SU-DHL-6 (cell line): ENCODE measurements at regions not wholly inside any gene's neighbourhood (a gene's known extent, or its start where the extent isn't known, plus 50 kb on each side); places are given as distances from the start of the nearest gene placed in this dataset.

ENCODE experiments used
- H2AFZ ChIP-seq: fragments of 200-600 bp; sonication (generic); 2 replicates; pipeline ENCODE4 v1.6.1; 2014; ENCODE audit warnings: low read depth, mild to moderate bottlenecking, moderate library complexity, mixed read lengths, antibody characterized with exemption, low read length; ENCODE audit not compliant: severe bottlenecking
- H3F3A ChIP-seq: fragments of 200-600 bp; shearing (Covaris generic); 2 replicates; pipeline ENCODE4 v1.6.0; 2016; ENCODE audit warnings: antibody characterized with exemption, mild to moderate bottlenecking; ENCODE audit not compliant: insufficient read depth
- H3K27ac ChIP-seq: fragments of 200-600 bp; sonication (generic); 2 replicates; pipeline ENCODE4 v1.5.1; 2016; ENCODE audit warnings: low read depth, mild to moderate bottlenecking, low read length, moderate library complexity, mixed read lengths
- H3K27me3 ChIP-seq: fragments of 200-600 bp; sonication (generic), shearing (Covaris generic); 2 replicates; pipeline ENCODE4 v1.6.0; 2014; ENCODE audit warnings: mild to moderate bottlenecking, low read length
- H3K36me3 ChIP-seq: fragments of 200-600 bp; sonication (generic); 2 replicates; pipeline ENCODE4 v1.6.1; 2014; ENCODE audit warnings: mild to moderate bottlenecking, low read length, mixed read lengths
- H3K4me2 ChIP-seq: fragments of 300-600, 200-600 bp; shearing (Covaris generic), sonication (generic); 2 replicates; pipeline ENCODE4 v1.6.0; 2014; ENCODE audit warnings: low read length, low read depth, mild to moderate bottlenecking; ENCODE audit not compliant: poor library complexity, severe bottlenecking
- H3K4me3 ChIP-seq: fragments of 200-600 bp; sonication (generic); 2 replicates; pipeline ENCODE4 v1.5.1; 2014; ENCODE audit warnings: antibody characterized with exemption, low read length, mild to moderate bottlenecking, mixed read lengths; ENCODE audit not compliant: insufficient read depth, poor library complexity, severe bottlenecking
- H3K79me2 ChIP-seq: fragments of 200-600 bp; sonication (generic); 2 replicates; pipeline ENCODE4 v1.6.1; 2014; ENCODE audit warnings: mild to moderate bottlenecking, low read length, moderate library complexity; ENCODE audit not compliant: insufficient read depth
- H3K9ac ChIP-seq: fragments of 200-600 bp; sonication (generic); 2 replicates; pipeline ENCODE4 v1.7.0; 2014; ENCODE audit warnings: mild to moderate bottlenecking, low read length
- H3K9me2 ChIP-seq: fragments of 200-600 bp; sonication (generic); replicated peaks from 2 replicates; pipeline ENCODE4 v1.6.1; 2014; ENCODE audit warnings: low read length; ENCODE audit not compliant: insufficient read depth
- H3K9me3 ChIP-seq: fragments of 200-600 bp; sonication (generic); 2 replicates; pipeline ENCODE4 v1.6.1; 2014; ENCODE audit warnings: low read length, mixed read lengths; ENCODE audit not compliant: insufficient read depth
- H4K20me1 ChIP-seq: fragments of 200-600 bp; sonication (generic); 2 replicates; pipeline ENCODE4 v1.6.1; 2014; ENCODE audit warnings: low read depth, mild to moderate bottlenecking, antibody characterized with exemption, low read length, moderate library complexity, mixed read lengths
- CTCF ChIP-seq: fragments of 200-600 bp; sonication (generic); IDR thresholded peaks from one replicate; pipeline ENCODE4 v1.5.1; 2017; ENCODE audit warnings: antibody characterized with exemption, mild to moderate bottlenecking, low read length, moderate library complexity; ENCODE audit not compliant: insufficient read depth, poor library complexity, severe bottlenecking
- EZH2phosphoT487 ChIP-seq: fragments of 200-600 bp; sonication (generic), shearing (Covaris generic); conservative IDR thresholded peaks from 2 replicates; pipeline ENCODE4 v1.6.1; 2018; ENCODE audit warnings: mild to moderate bottlenecking, antibody characterized with exemption, low read length, moderate library complexity, mixed read lengths

DNA sequence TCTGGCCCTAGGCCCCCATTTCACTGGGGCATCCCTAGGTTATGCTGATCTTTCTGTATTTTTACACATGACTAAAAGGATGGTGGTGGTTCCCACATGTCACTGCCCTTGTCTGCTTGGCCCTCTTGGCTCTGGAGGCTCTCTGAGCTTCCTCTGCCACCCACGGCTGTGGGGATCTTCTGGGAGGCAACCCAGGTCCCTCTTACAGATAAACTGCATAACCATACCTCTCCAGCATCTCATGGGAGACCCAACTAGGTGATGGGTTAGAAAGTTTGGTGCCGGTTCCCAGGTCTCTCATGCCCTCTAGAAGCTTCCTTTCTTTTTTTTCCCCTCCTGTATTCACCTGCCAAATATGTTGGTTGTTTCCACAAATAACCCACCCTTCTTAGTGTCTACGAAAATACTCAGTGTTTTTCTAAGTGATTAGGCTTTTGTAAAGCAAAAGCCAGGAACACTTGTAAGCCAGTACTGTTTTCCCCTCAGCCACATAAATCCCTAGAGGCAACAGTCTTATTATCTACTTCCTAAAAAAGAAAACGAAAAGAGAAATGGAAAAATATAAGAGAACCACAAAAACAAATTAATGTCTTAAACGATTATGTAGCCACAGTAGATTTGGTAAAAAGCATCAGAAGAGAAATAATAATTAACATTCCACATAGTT lies 71.7 kb upstream of the SMLR1 start:
- H2AFZ ChIP-seq = no peak overlapping the region
- no peaks in the 10 kb centered on the region for H3K9me3 ChIP-seq
- no peak overlapping the region for H3K9ac ChIP-seq
- H3K4me3 ChIP-seq = no peak overlapping the region
- no peaks in the 10 kb centered on the region for H3K79me2 ChIP-seq
- H4K20me1 ChIP-seq = no peaks in the 10 kb centered on the region
- no peak overlapping the region for H3K4me2 ChIP-seq
- no peak for TF ChIP-seq CTCF
- no peak for TF ChIP-seq EZH2phosphoT487
- H3K9me2 ChIP-seq = no peaks in the 10 kb centered on the region
- no peaks in the 10 kb centered on the region for H3F3A ChIP-seq
- no peaks in the 10 kb centered on the region for H3K27me3 ChIP-seq
- no peaks in the 10 kb centered on the region for H3K36me3 ChIP-seq
- H3K27ac ChIP-seq = no peak overlapping the region

DNA sequence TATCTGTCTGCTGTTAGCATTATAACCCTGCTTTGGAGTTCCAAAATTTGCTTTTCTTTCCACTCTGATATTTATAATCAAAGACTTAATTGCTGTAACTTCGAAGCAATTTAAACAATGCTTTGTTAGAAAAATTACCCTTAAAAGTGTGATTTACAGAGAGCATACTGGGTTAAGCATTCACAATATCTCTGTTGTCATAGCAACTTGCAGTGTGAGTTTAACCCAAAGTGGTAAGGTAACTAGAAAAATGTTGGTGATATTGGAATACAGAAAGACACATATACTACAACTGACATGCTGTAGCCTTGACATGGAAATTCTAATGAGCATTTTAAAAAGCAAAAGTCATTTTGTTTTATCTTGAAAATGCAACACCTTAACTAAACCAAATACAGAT lies 70.4 kb upstream of the SMLR1 start:
- no peaks in the 10 kb centered on the region for H3K9me2 ChIP-seq
- H3K36me3 ChIP-seq = no peaks in the 10 kb centered on the region
- H3K4me2 ChIP-seq = no peak overlapping the region
- H3K4me3 ChIP-seq = no peak overlapping the region
- H3F3A ChIP-seq = no peaks in the 10 kb centered on the region
- H3K9me3 ChIP-seq = no peaks in the 10 kb centered on the region
- TF ChIP-seq EZH2phosphoT487 (no peak), CTCF (no peak)
- no peaks in the 10 kb centered on the region for H4K20me1 ChIP-seq
- no peaks in the 10 kb centered on the region for H3K79me2 ChIP-seq
- no peaks in the 10 kb centered on the region for H3K27me3 ChIP-seq
- no peak overlapping the region for H3K9ac ChIP-seq
- H3K27ac ChIP-seq = no peak overlapping the region
- no peak overlapping the region for H2AFZ ChIP-seq

- Histone ChIP-seq H3K9me2 (no peaks in the 10 kb centered on the region), H3F3A (no peaks in the 10 kb centered on the region), H3K79me2 (no peaks in the 10 kb centered on the region), H3K27me3 (no peaks in the 10 kb centered on the region), H2AFZ (no peak overlapping the region), H3K27ac (no peak overlapping the region), H3K4me2 (no peak overlapping the region), H4K20me1 (no peaks in the 10 kb centered on the region), H3K9ac (no peak overlapping the region), H3K4me3 (no peak overlapping the region), H3K9me3 (no peaks in the 10 kb centered on the region), H3K36me3 (no peaks in the 10 kb centered on the region)
- no peak for TF ChIP-seq CTCF
- TF ChIP-seq EZH2phosphoT487 = no peak
Observed at GRCh38 chr6:130758813-130759212, 68.4 kb upstream of the SMLR1 start.

GRCh38 chr6:130760006-130760405 lies 67.2 kb upstream of the SMLR1 start:
- Histone ChIP-seq H3K27ac (no peak overlapping the region), H3K27me3 (no peaks in the 10 kb centered on the region), H3K4me2 (no peak overlapping the region), H3K9ac (no peak overlapping the region), H3F3A (no peaks in the 10 kb centered on the region), H3K9me3 (no peaks in the 10 kb centered on the region), H3K79me2 (no peaks in the 10 kb centered on the region), H3K4me3 (no peak overlapping the region), H3K9me2 (no peaks in the 10 kb centered on the region), H3K36me3 (no peaks in the 10 kb centered on the region), H2AFZ (no peak overlapping the region), H4K20me1 (no peaks in the 10 kb centered on the region)
- peak; percentile 17 for TF ChIP-seq CTCF
- no peak for TF ChIP-seq EZH2phosphoT487
